CD14-positive monocyte (primary cell): ENCODE measurements at regions not wholly inside any gene's neighbourhood (a gene's known extent, or its start where the extent isn't known, plus 50 kb on each side); places are given as distances from the start of the nearest gene placed in this dataset.

Experiments
- DNase-seq, 3 donors: peaks; one replicate each; pipeline ENCODE4 v3.0.0-alpha.2; 2011 to 2022
- H2AFZ ChIP-seq: 2 replicates; pipeline ENCODE4 v1.6.0; 2012; ENCODE audit warnings: mild to moderate bottlenecking, low read depth, low read length, inconsistent platforms; ENCODE audit not compliant: insufficient read depth, poor library complexity, severe bottlenecking
- H3K27ac ChIP-seq, 2 donors: 1 replicate in 1 of 2; 2 replicates in 1 of 2; pipeline ENCODE4 v1.5.1; 2012 to 2013; ENCODE audit warnings: low read length in 2 of 2, control low read depth in 1 of 2, inconsistent platforms in 1 of 2, low read depth in 1 of 2, mild to moderate bottlenecking in 1 of 2
- H3K27me3 ChIP-seq, 2 donors: one replicate each; pipeline versions ENCODE4 v1.6.0 to v1.6.1; 2011 to 2013; ENCODE audit warnings: low read length in 2 of 2; ENCODE audit not compliant: control insufficient read depth in 2 of 2, insufficient read depth in 2 of 2
- H3K36me3 ChIP-seq, 2 donors: replicated peaks in 1 of 2; 1 replicate in 1 of 2; 2 replicates in 1 of 2; pipeline versions ENCODE4 v1.5.1 to v1.6.1; 2012 to 2013; ENCODE audit warnings: low read length in 2 of 2, control low read depth in 1 of 2, inconsistent platforms in 1 of 2, mild to moderate bottlenecking in 1 of 2; ENCODE audit not compliant: insufficient read depth in 2 of 2, control insufficient read depth in 1 of 2
- H3K4me1 ChIP-seq, 2 donors: 1 replicate in 1 of 2; 2 replicates in 1 of 2; pipeline versions ENCODE4 v1.5.1 to v1.6.1; 2012 to 2013; ENCODE audit warnings: low read length in 2 of 2, control low read depth in 1 of 2, inconsistent platforms in 1 of 2, mild to moderate bottlenecking in 1 of 2, moderate library complexity in 1 of 2; ENCODE audit not compliant: insufficient read depth in 2 of 2, control insufficient read depth in 1 of 2
- H3K4me2 ChIP-seq: replicated peaks from 2 replicates; pipeline ENCODE3; 2012; ENCODE audit warnings: low read length, moderate library complexity, mild to moderate bottlenecking; ENCODE audit not compliant: poor library complexity, severe bottlenecking; ENCODE audit errors: extremely low read depth
- H3K4me3 ChIP-seq, 3 experiments: fragments of 200-600 bp in 1 of 3; sonication (generic) in 1 of 3; replicated peaks in 1 of 3; 1 replicate in 2 of 3; 2 replicates in 1 of 3; pipeline ENCODE4 v1.5.1; 2011 to 2013; ENCODE audit warnings: low read length in 3 of 3, mild to moderate bottlenecking in 3 of 3, control low read depth in 2 of 3, low read depth in 2 of 3, inconsistent platforms in 1 of 3, moderate library complexity in 1 of 3
- H3K79me2 ChIP-seq: 2 replicates; pipeline ENCODE4 v1.6.0; 2012; ENCODE audit warnings: mild to moderate bottlenecking, control low read depth, inconsistent platforms, low read length, moderate library complexity; ENCODE audit not compliant: insufficient read depth
- H3K9ac ChIP-seq: 2 replicates; pipeline ENCODE4 v1.6.0; 2017; ENCODE audit warnings: low read length, mild to moderate bottlenecking; ENCODE audit not compliant: insufficient read depth, poor library complexity, severe bottlenecking
- H3K9me3 ChIP-seq, 2 donors: replicated peaks in 1 of 2; 1 replicate in 1 of 2; 2 replicates in 1 of 2; pipeline versions ENCODE4 v1.5.1 to v1.6.1; 2012 to 2013; ENCODE audit warnings: low read length in 2 of 2, control low read depth in 1 of 2; ENCODE audit not compliant: control insufficient read depth in 1 of 2, insufficient read depth in 1 of 2
- H4K20me1 ChIP-seq: 2 replicates; pipeline ENCODE4 v1.6.0; 2012; ENCODE audit warnings: mild to moderate bottlenecking, low read length, control low read depth, moderate library complexity; ENCODE audit not compliant: insufficient read depth
- H3K27ac Mint-ChIP-seq, 7 donors: one replicate each; pipeline ENCODE4 v1.8.0; 2020; ENCODE audit warnings: mild to moderate bottlenecking in 7 of 7, mixed read lengths in 7 of 7, moderate library complexity in 6 of 7, inconsistent platforms in 2 of 7
- H3K27me3 Mint-ChIP-seq, 3 donors: one replicate each; pipeline ENCODE4 v1.8.0; 2021 to 2022; ENCODE audit warnings: low read depth in 3 of 3, mild to moderate bottlenecking in 3 of 3, mixed read lengths in 3 of 3, moderate library complexity in 3 of 3, inconsistent platforms in 1 of 3
- H3K36me3 Mint-ChIP-seq, 2 donors: one replicate each; pipeline ENCODE4 v1.8.0; 2020; ENCODE audit warnings: mixed read lengths in 2 of 2, inconsistent platforms in 1 of 2, mild to moderate bottlenecking in 1 of 2
- H3K4me1 Mint-ChIP-seq: one replicate; pipeline ENCODE4 v1.8.0; 2020; ENCODE audit warnings: mild to moderate bottlenecking, mixed read lengths
- H3K4me3 Mint-ChIP-seq, 2 donors: one replicate each; pipeline ENCODE4 v1.8.0; 2020; ENCODE audit warnings: mild to moderate bottlenecking in 2 of 2, mixed read lengths in 2 of 2, moderate library complexity in 1 of 2
- H3K9me3 Mint-ChIP-seq, 7 donors: one replicate each; pipeline ENCODE4 v1.8.0; 2020 to 2022; ENCODE audit warnings: mixed read lengths in 7 of 7, mild to moderate bottlenecking in 6 of 7, moderate library complexity in 6 of 7, inconsistent platforms in 2 of 7
- WGBS: methylation state at CpG from one replicate; pipeline ENCODE4 v1.1.5; 2013; ENCODE audit warnings: missing lambda C conversion rate; ENCODE audit not compliant: insufficient coverage; 5-methylcytosine and 5-hydroxymethylcytosine counted together
- intact Hi-C, 2 donors: fragments of 100-400 bp; cut with micrococcal nuclease; formaldehyde crosslinking; loops; one replicate each; pipeline versions ENCODE4 v1.15.0 to v1.15.1; 2023
- TF ChIP-seq, protein P1 (sequence below): fragments of 200-600 bp; IDR thresholded peaks from one replicate; pipeline ENCODE4 v1.8.0; 2022; ENCODE audit warnings: antibody characterized with exemption, mild to moderate bottlenecking

DNA sequence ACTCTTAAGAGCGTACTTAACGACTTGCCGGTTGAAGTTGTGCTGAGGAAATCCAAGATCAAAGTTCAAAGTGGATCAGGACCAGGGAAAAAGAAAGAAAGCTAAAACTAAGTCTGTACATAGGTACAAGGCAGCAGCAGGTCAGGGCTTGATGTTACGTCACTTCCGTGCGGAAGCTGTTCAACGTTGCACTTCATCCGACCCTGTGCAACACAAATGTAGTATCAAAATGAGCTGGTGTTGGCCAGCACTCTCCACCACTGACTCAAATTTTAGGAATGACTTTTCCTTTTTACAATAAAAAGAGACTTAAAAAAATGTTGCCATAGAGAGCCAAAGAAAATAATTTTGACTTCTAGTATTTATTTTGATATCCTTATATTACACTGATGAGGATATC, 1315.4 kb downstream of the EFNB2 start:
- Histone ChIP-seq H3K27me3 (no peaks in the 10 kb centered on the region), H4K20me1 (no peaks in the 10 kb centered on the region), H3K79me2 (no peaks in the 10 kb centered on the region), H3K4me1 (no peaks in the 10 kb centered on the region), H3K9me3 (no peaks in the 10 kb centered on the region), H3K4me3 (no peak overlapping the region), H2AFZ (no peak overlapping the region), H3K36me3 (no peaks in the 10 kb centered on the region), H3K9ac (no peak overlapping the region), H3K27ac (no peak overlapping the region), H3K4me2 (no peak overlapping the region)
- intact Hi-C loops: no loop called here
- H3K36me3 Mint-ChIP-seq: no peaks in the 10 kb centered on the region
- H3K27me3 Mint-ChIP-seq: no peaks in the 10 kb centered on the region
- DNase-seq: no peak
- WGBS: 90% methylated on average over 3 of the region's 8 CpGs
- no peaks in the 10 kb centered on the region for H3K4me1 Mint-ChIP-seq
- H3K27ac Mint-ChIP-seq: no peak overlapping the region
- TF ChIP-seq, protein P1, sequence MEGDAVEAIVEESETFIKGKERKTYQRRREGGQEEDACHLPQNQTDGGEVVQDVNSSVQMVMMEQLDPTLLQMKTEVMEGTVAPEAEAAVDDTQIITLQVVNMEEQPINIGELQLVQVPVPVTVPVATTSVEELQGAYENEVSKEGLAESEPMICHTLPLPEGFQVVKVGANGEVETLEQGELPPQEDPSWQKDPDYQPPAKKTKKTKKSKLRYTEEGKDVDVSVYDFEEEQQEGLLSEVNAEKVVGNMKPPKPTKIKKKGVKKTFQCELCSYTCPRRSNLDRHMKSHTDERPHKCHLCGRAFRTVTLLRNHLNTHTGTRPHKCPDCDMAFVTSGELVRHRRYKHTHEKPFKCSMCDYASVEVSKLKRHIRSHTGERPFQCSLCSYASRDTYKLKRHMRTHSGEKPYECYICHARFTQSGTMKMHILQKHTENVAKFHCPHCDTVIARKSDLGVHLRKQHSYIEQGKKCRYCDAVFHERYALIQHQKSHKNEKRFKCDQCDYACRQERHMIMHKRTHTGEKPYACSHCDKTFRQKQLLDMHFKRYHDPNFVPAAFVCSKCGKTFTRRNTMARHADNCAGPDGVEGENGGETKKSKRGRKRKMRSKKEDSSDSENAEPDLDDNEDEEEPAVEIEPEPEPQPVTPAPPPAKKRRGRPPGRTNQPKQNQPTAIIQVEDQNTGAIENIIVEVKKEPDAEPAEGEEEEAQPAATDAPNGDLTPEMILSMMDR: no peak
- no peak overlapping the region for H3K4me3 Mint-ChIP-seq
- H3K9me3 Mint-ChIP-seq: peaks cover 2 to 9% (median 4%) of the 10 kb centered on the region in 7 donors

DNA sequence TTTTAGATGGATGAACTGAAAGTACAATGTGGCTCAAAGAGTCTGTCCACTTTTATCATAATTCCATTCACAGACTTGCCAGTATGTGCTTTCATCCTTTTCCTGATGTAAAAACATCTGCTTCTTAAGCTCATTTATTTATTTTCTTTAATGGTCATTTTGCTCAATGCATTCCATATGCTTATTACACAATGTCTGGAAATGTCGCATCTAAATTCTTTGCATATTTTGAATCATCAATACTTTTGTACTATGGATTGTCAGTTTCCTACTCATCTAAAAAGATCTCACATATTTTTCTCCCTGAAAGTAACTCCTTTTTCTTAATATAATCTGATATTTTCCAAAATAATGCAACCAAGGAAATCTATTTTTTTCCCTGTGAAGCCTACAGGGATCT, 1315.8 kb downstream of the EFNB2 start:
- no CpG with 5 or more reads among the region's 1 CpG for WGBS
- H2AFZ ChIP-seq: no peak overlapping the region
- H3K9me3 ChIP-seq: no peaks in the 10 kb centered on the region
- H3K27me3 ChIP-seq: no peaks in the 10 kb centered on the region
- no peaks in the 10 kb centered on the region for H3K79me2 ChIP-seq
- no peaks in the 10 kb centered on the region for H4K20me1 ChIP-seq
- Mint-ChIP-seq H3K27ac (no peak overlapping the region), H3K4me3 (no peak overlapping the region), H3K9me3 (peaks cover 0 to 9% (median 4%) of the 10 kb centered on the region in 7 donors), H3K27me3 (no peaks in the 10 kb centered on the region), H3K4me1 (no peaks in the 10 kb centered on the region), H3K36me3 (no peaks in the 10 kb centered on the region)
- no peak overlapping the region for H3K9ac ChIP-seq
- H3K4me1 ChIP-seq: no peaks in the 10 kb centered on the region
- H3K36me3 ChIP-seq: no peaks in the 10 kb centered on the region
- no peak for DNase-seq
- TF ChIP-seq, protein P1: no peak
- no peak overlapping the region for H3K27ac ChIP-seq
- no peak overlapping the region for H3K4me3 ChIP-seq
- intact Hi-C loops: no loop called here
- no peak overlapping the region for H3K4me2 ChIP-seq
